ENCODE measurements at regions not wholly inside any gene's neighbourhood (a gene's known extent, or its start where the extent isn't known, plus 50 kb on each side); places are given as distances from the start of the nearest gene placed in this dataset.

- no peak overlapping the region for H3K27ac ChIP-seq (ENCODE audit: low read depth, low read length)
- POLR2A ChIA-PET (ENCODE audit: partially characterized antibody), result no interaction called here
- H3K23me2 ChIP-seq (ENCODE audit: low read depth, low read length), result no peaks in the 10 kb centered on the region
- no peaks in the 10 kb centered on the region for H3K9me3 ChIP-seq (ENCODE audit: insufficient read depth in 2 of 2, low read depth in 1 of 2, low read length in 1 of 2)
- FAIRE-seq (no peak), DNase-seq (ENCODE audit: low read depth in 1 of 2, low spot score in 2 of 2) (no peak)
- no peak overlapping the region for H2BK120ac ChIP-seq (replicated peaks; ENCODE audit: low read depth, low read length)
- no peak overlapping the region for H2BK20ac ChIP-seq (ENCODE audit: low read length)
- no peak overlapping the region for H3K4me2 ChIP-seq (ENCODE audit: insufficient read depth in 1 of 2, low read depth in 2 of 2, low read length in 2 of 2)
- H3K4ac ChIP-seq (replicated peaks; ENCODE audit: insufficient read length, low read depth, low read length), result no peak overlapping the region
- H3K23ac ChIP-seq (ENCODE audit: insufficient read length), result no peak overlapping the region
- no peaks in the 10 kb centered on the region for H3K36me3 ChIP-seq (ENCODE audit: control insufficient read depth in 2 of 4, insufficient read depth in 4 of 4, low read length in 3 of 4)
- H3K9ac ChIP-seq (replicated peaks in 1 of 4; ENCODE audit: extremely low read depth in 1 of 4, low read depth in 3 of 4, low read length in 3 of 4), result no peak overlapping the region
- H3K14ac ChIP-seq (ENCODE audit: insufficient read length), result no peak overlapping the region
- no peak overlapping the region for H2AFZ ChIP-seq (ENCODE audit: low read length)
- H3K27me3 ChIP-seq (replicated peaks in 1 of 4; ENCODE audit: control insufficient read depth in 3 of 4, extremely low read depth in 1 of 4, insufficient read depth in 3 of 4, low read length in 3 of 4), result no peaks in the 10 kb centered on the region
- no peak overlapping the region for H2BK15ac ChIP-seq (ENCODE audit: low read length)
- TF ChIP-seq SIRT6 (IDR thresholded peaks at IDR 0.05; ENCODE audit: low read length), result no peak
- TF ChIP-seq MAFK (IDR thresholded peaks at IDR 0.05; ENCODE audit: low read depth, low read length), result peak; percentile 23; the same call in 1 of the 2 replicates
- no peak for TF ChIP-seq ZNF274 (IDR thresholded peaks at IDR 0.05; ENCODE audit: borderline replicate concordance, extremely low read depth, low read length)
- no peak for TF ChIP-seq CTCF (IDR thresholded peaks at IDR 0.05; ENCODE audit: control extremely low read depth in 1 of 3, insufficient read depth in 1 of 3, low read depth in 1 of 3, low read length in 3 of 3)
- CTCF ChIA-PET (ENCODE audit: partially characterized antibody), result no interaction called here
- no peaks in the 10 kb centered on the region for H3K79me1 ChIP-seq (ENCODE audit: low read depth, low read length)
- H4K20me1 ChIP-seq (replicated peaks in 1 of 2; ENCODE audit: control insufficient read depth in 1 of 2, insufficient read depth in 2 of 2, low read length in 2 of 2), result no peaks in the 10 kb centered on the region
- H4K5ac ChIP-seq (ENCODE audit: insufficient read length, low read depth, low read length), result no peak overlapping the region
- H2BK5ac ChIP-seq (ENCODE audit: low read depth, low read length), result no peak overlapping the region
- no peak overlapping the region for H2BK12ac ChIP-seq (ENCODE audit: low read depth, low read length)
- no peak overlapping the region for H4K8ac ChIP-seq (ENCODE audit: extremely low read depth, insufficient read depth, low read length)
- no peak overlapping the region for H3K56ac ChIP-seq (replicated peaks; ENCODE audit: insufficient read length, low read depth, low read length)
- peaks cover 0 to 4% (median under 1%) of the 10 kb centered on the region in 4 experiments; a peak in 1 of 7 replicates for H3K4me1 ChIP-seq (replicated peaks in 1 of 4; ENCODE audit: control insufficient read depth in 3 of 4, insufficient read depth in 4 of 4, low read length in 3 of 4)
- no peak overlapping the region for H3K18ac ChIP-seq (ENCODE audit: extremely low read depth, low read length)
- no peaks in the 10 kb centered on the region for H3K79me2 ChIP-seq (ENCODE audit: control insufficient read depth in 1 of 2, insufficient read depth in 2 of 2, low read length in 2 of 2)
- 94% methylated on average over 4 of the region's 4 CpGs; no CpG with 5 or more reads in 1 of the 2 experiments for WGBS, 2 experiments (ENCODE audit: extremely low coverage in 1 of 2, insufficient coverage in 1 of 2, insufficient read length in 1 of 2, insufficient replicate concordance in 2 of 2, low coverage in 1 of 2, low lambda C conversion rate in 2 of 2, missing lambda C conversion rate in 1 of 2)
- no peak overlapping the region for H3K4me3 ChIP-seq (ENCODE audit: extremely low read depth in 1 of 4, insufficient read depth in 2 of 4, low read depth in 3 of 4, low read length in 4 of 4)
- H2AK5ac ChIP-seq (ENCODE audit: low read depth, low read length), result no peak overlapping the region
- no peak overlapping the region for H4K91ac ChIP-seq (replicated peaks; ENCODE audit: insufficient read length, low read length)
Observed at GRCh38 chr5:17880869-17881268, 246.6 kb downstream of the TAF11L14 start.

Data from H1 (cell line).